NCI-H510A (cell line): ENCODE measurements at regions not wholly inside any gene's neighbourhood (a gene's known extent, or its start where the extent isn't known, plus 50 kb on each side); places are given as distances from the start of the nearest gene placed in this dataset.

ENCODE experiments used
- DNase-seq: peaks from one replicate; lab custom pipeline; 2025; lab: John Stamatoyannopoulos, UW

DNA sequence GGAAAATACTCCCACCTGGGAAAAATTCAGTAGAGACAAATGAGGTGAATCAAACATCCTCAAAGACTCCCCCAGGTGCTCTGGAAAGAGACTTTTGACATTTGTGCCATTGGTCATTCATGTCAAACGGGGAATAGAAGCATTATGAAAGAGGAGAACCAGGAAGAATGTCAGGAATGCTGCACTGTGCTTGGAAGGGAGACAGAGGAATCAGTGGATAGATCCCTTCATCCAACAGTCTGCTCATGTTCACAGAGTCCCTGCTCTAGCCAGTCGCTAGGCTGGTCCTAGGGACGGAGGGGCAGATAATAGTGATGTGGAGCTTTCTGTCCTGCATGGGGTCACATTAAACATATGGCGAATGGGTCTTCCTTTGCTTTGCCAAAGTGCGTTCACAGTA, 384.4 kb downstream of the FGF9 start:
- no peak for DNase-seq

DNA sequence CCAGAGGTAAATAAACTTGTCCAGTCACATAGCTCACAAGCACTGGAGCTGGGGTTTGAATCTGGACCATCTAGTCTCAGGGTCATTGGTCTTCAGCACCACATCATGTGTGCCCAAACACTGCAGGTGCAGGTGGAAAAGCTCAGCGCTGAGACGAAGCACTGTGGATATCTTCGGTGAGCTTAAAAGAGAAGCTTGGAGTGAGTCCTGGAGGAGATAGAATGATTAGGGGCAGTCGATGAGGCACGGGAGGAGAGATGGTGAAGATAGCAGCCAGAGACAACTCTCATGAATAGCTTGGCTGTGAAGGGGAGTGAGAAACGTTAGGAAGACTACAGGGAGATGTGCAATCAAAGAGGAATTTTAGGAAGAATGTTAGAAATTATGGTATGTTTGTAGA, 389.3 kb downstream of the FGF9 start:
- DNase-seq, result no peak

DNA sequence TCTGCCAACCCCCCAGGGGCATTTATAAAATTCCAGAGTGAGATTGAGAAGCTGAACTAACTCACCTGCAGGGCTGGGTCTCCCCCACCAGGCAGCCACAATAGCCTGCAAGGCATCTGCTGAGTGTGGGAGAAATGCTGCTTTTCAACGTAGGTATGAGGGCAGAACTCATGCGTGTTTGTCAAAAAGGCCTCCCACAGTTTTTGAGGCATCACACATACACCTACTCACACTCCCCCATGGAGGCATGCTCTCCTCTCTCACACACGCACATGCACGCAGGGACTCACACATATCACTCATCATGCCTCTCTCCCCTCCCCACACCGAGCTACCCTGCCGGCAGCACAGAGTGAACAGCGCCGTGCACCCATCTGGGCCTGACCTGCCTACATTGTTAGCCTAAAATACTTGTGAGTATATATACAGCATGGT, 390.5 kb downstream of the FGF9 start:
- DNase-seq, result no peak

DNA sequence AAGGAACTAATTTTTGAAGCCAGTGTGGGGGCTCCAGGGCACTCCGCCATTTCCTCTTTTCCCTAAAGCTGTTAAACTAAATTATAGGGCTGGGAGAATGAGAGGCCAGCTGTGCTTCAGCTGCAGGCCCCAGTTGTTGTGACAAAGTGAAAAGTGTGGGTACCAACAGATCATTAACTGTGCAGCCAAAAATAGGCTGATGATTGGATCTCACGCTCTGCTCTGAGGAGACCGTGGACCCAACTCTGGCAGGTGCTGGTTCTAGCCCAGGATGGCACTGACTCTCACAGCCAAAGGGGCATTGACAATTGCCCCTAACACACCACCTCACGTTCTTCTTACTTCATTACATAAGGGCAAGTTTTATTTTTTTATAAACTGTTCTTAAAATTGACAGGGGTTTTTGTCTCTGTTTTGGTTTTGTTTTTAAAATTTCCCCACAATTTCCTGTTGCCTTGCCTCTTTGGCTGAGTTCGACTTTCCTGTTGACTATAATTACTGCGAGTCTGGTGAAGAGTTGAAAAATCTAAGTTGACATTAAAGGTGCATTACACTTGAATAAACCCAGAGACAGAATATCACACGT, 391.0 kb downstream of the FGF9 start:
- DNase-seq, result no peak

DNA sequence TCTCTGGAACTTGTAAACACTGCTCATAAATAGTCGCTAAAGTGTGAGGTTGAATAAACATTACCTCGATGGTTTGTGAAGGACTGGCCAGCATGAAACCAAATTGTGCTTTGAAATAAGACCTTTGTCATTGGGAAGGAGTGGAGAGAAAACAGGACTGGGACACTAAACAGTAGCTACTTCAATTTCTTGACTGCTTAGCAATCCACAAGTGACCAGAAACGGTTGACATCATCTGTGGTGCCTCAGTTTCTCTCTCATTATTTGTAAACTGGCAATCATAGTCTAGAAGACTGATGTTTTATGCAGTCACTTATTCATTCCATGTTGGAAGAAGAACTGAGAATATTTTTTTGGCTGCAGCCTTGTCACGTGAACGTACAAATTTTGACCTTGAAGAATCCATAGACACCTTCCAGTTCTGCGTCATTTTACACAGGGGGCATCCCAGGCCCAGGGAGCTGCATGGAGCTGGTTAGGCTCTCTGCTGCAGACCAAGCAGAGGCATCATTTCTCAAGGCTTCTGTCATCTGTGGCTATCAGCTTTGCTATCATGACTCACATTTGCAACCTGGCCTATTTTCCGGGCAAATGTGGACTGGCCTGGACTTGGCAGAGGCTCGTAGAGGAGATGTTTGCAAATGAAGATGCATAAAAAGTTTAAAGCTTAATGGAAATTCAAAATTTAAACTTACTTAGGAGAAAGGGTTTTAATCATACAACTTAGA, 391.8 kb downstream of the FGF9 start:
- DNase-seq, result no peak

DNA sequence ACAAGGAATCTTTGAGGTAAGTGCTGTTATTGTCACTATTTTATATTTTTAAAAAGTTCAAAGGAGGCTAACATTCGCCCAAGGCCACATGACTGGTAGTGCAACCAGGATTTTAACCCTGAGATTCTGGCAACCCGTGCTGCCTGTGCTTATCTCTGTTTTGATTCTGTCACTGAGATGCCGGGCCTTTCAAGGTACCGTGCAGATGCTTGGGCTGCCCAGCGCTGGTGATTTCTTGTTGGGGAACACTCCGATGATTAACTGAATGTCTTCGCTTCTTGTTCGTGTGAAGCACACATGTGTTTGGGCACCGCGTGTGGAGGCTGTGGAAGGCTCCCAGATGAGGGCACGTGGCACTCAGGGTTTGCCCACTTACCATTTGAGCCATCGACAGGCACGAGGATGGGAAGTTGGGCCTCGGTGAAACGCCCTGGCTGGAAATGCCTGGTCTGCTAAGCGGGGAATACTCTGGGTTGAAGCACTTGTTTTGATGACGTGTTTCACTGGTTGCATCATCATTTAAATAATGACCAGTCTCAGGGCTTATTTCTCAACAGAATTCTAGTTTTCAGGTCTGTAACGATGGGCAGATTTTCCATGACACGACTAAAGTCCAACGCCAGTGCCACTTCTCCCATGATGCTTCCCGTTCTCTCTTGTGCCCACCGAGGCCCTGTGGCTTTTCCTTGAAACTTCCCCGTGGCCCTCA, 392.7 kb downstream of the FGF9 start:
- no peak for DNase-seq

DNA sequence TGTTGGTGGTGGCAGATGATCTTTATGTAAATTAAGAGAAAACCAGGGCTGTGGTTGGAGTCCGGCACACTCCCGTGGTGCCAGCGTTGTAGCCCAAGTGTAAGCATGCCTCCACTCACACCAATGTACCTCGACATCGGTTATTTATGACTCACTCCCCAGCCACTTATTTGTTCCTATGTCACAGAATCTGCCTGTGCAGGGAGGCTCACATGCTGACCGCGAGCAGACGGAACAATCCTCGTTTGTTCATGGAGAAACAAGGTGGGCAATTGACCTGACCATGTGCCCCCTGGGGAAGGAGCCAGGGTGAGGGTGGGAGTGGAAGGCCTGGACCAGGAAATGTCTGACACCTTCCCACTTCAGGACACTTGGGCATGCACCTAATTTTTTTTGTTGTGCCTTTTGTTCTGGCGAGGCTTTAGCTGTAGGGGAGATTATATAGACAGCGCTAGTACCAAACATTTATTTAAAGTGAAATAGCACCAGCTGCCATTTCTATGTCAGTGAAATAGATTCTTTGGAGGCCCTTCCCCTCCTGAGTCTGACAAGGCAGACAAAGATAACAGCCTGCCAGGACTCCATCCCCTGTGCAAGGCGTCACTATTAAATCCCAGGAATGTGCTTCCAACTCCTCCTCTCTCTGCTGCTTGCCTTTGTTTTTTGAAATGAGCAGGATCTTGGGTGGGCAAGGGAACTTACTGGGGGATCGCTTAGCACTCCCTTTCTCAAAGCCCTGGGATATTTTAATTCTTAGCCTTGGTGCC, 394.2 kb downstream of the FGF9 start:
- no peak for DNase-seq

DNA sequence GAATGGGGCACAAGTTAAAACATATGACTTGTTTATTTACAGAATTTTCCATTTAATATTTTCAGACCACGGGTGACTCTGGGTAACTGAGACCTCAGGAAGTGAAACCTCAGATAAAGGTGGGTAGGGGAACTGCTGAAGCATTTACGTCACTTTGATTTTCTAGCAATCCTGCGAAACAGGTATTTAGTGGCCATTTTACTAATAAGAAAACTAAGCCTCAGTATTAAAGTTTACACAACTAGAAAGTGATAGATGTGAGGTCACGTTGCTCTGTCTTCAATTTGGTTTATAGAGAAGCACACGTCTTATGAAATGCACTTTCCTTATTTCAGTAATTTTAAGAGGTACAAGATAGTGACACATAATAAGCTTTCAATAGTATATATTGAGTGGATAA, 402.8 kb downstream of the FGF9 start:
- DNase-seq, result no peak

DNA sequence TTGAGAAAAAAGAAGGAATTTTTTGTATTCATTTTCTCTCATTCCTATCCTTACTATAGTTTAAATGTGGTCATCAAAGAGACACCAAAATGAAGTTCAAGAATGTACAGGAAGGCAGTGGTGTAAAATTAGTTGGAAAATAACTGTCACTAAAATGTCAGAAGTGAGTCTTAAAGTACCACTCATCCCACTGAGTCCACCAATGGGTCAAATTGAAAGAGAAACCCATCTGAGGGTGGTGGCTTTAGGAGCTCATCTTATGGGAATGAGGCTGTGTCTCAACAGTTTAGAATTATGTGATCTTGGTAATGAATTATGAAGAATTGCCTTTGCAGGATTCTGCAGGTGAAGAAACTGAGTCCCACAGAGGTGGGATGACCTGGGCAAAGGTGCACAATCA, 403.5 kb downstream of the FGF9 start:
- no peak for DNase-seq

DNA sequence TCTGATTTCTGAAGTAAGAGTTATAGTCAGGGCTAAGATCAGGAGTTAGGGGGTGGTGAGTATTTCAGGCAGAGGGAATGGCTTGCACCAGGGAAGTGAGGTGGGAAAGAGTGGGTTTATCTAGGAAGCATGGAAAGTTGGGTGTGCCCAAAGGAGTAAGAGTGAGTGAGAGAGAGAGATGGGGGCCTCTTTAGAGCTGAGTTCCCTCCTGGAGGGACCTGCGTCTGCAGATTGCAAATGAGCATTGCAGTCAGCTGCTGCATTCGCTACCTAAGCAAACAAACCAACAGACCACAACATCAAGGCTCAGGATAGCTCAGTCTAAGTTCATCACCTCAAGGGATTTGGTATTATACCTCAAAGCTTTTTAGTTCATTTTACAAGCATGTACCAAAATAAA, 405.8 kb downstream of the FGF9 start:
- DNase-seq, result peak; percentile 29

DNA sequence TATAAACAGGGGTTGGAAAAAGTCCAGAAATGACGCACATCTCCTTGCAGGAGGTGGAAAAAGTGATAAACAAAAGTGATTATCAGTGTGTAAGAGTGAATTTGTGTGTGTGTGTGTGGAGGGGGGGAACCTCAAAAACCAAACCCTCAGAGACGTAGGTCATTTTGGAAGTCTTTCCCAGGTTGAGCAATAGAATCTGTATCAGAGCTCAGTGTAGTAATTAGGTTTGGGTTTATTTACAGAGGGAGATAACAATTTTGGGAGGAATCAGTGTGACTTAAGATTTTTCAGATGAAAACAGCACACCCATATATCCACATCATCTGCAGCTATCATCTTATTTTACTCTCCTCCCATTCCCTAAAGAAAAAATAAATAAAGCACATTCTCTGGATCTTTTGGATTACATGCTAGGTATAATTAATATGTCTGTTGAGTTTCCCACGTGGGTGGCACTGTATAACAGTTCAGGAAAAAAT, 406.4 kb downstream of the FGF9 start:
- no peak for DNase-seq

DNA sequence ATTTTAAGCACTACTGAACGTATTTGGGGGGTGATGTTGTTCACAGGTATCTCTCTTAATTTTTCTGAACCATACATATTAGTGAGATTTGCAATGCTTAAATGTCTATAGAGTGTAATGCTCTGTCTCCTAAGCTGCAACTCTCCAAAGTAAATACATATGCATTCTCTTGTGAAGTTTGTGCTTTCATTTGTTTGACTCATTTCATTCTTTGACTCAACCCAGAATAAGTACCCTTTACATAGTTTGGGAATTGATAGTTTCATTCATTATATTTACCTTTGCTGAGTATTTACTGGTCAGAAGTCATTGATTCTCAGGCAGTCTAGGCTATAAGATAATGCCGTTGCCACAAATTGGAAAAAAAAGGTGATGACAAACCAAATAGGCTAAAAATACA, 406.9 kb downstream of the FGF9 start:
- DNase-seq, result no peak

DNA sequence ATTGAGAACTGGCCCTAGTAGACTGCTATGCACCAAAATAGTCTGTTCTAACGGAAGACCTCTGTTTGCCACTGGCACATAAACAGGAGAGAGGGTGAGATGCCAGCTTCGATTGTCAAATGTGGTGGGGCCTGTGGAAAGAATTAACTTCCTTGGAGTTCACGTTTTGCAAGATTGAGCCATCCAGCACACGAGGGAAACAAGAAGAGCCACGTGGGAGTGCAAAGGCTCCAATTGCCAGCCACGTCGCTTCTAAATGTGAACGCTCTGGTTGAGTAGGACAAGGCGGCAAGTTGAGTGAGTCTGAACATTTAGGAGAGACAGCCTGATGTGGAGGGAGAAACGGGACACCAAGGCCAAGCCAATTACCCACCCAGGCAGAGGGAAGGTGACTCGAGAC, 409.1 kb downstream of the FGF9 start:
- DNase-seq, result no peak

DNA sequence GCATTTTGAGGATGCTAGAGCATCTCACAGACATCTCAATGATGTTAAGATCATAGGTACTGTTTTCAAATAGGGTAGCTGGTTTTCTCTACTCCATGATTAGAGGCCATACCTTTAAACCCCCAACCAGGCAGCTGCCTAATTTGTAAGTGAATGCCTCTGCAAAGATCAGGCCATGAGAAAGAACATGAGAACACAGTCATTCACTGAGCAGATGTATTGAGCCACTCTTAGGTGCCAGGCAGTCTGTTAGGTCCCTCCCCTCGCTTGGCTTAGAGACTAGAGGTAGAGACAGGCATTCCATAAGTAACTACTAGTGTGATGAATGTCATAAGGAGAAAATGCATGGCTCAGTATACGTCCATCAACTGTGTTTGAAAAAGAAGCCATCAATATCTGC, 410.0 kb downstream of the FGF9 start:
- DNase-seq, result peak; percentile 20

DNA sequence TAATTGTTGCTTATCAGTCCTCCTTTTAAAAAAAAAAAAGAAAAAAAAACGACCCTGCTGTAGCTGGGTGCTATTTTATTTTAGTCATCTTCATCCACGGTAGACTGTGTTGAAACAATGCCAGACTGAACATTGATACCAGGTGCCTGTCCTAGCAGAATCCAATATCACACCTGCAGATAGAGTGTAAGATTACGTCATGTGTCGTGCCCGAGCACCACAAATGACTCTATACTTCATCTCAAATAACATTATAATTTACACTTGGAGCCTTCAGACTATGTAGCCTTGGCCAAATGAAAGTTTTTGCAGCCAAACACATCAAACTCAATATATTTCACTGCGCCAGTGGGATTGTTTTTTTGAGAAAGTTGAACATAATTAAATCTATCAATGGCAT, 410.6 kb downstream of the FGF9 start:
- no peak for DNase-seq

DNA sequence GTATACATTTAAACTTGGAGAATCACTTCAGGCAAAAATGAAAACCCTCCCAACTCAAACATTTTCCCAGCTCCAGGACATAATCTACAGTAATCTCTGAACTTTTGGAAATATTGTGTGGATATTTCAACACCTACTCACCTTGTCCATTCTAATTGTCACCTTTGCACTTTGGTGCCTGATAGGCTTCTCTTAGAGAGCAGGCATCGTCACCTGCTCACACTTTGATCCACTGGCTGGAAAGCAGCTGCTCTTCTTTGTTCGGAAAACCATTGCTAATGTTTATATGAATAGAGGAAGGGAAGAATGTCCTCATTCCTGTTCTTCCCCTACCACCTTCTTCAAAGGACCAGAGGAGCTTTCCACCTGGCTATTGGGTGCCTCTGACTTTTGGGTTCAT, 411.2 kb downstream of the FGF9 start:
- DNase-seq, result peak; percentile 32

DNA sequence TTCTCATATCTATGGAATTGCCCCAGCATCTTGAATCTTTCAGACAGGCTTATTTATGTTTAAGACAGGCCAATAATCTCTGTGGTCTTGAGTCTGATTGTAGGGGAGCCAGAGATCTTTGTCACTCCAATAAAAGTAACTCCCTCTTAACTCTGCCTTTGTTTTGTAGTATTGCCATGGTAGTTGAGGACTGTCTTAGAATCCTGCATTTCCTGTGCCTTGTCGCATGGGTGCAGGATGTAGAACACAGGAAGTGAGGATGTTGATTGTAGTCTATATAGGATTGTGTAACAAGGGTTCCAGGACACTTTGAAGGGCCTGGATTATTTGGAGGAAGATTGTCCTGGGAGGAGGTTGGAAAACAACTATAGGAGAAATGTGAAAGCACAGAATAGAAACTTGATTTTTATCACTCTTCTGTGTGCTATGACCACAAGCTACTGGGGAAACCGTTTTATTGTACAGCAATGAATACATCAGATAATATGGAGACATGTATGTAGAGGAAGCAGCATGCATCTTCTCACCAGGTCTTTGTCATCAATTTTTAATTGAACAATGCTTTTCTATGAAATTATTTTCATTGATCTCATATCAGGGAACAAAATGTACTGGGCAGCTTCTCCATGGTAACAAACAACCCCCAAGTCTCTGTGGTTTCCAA, 411.7 kb downstream of the FGF9 start:
- no peak for DNase-seq

DNA sequence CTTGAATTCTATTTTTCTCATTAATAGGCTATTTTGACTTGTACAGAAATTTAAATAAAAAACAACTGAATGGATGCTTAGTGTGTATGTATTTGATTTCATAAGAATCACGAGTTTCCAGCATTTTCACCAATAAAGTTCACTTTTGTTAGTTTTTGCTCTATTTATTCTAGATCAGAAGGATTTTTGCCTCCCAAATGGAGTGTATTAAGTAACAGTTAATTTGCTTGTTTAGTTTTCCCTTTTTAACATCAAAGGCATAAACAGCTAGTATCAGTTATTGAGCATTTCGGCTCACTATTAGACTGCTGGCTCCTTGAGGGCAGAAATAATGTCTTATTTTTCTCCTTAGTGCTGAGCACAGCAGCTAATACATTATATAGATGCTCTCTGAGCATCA, 414.1 kb downstream of the FGF9 start:
- no peak for DNase-seq

DNA sequence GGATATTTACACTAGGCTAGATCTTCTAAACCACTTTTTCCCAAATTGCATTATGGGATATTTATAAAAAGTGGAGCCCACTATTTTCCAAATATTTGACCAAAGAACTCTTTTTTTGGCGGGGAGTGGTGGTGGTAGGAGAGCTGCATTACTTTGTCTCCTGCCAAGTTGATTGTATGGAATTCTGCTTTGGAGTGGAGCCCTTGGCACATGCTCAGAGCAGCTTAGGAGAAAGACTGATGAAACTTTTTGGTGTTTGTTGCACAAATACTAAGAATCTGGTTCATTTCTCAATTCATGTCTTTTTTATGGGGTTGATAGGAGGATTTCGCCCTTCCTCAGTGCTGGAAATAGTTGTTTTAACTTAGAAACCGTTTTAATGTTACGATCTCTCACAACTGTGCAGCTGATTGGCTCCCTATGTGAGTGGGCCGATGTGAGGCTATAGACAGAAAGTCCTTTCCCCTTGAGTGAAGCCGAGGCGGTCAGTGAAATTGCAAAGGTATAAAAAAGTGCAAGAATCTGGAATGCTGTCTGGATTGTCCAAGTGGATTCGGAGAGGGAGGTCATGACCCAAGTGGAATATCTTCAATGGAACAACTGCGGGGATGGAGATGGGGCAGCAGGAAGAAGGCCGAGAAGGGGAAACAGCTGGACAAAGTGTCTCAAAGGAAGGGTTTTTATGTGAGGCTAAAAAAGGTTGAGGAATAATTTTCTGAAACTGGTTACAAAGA, 415.9 kb downstream of the FGF9 start:
- no peak for DNase-seq

DNA sequence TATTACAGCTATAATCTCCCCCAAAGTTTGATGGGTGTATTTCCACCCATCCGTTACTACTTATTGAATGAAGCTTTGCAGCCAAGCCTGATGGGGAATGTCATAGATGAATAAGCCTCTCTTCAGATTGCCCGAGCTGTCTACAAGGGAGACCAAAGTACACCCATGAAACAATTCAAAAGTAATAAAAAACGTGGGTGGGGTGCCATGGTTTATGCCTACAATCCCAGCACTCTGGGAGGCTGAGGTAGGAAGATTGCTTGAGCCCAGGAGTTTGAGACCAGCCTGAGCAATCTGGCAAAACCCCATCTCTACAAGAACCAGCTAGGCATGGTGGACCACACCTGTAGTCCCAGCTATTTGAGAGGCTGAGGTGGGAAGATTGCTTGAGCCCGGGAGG, 419.2 kb downstream of the FGF9 start:
- no peak for DNase-seq

DNA sequence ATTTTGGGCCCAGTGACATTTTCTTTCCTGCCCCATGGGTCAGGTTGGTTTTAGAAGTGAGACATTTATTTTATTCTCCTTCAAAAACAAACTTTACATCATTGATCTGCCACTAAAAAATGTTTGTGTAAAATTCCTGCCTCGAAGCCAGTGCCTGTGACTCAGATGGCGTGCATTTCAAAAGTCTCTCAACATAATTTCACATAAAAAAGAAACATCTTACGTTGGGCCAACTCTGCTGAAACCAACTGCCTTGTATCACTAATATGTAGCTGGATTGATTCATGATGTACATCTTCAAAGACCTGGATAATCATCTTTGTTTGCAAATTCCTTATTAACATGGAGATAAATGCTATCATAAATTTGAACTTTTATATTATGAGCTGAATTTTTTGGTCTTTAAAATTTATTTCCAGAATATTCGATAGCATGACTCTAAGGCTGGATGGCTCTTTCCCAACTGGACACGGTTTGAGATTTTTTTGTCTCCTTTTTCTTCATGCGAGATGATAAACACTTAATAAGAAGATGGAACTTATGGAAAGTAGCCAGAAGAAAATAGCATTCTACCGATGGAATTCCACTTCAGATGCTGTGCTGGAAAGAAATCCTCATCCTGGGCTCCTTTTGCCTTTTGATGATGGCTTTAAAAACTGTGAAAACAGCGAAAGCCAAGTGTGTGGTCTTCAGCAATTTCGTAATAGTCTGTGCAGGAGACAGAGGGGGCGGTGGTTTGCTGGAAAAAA, 420.5 kb downstream of the FGF9 start:
- no peak for DNase-seq
